ENCODE measurements at regions not wholly inside any gene's neighbourhood (a gene's known extent, or its start where the extent isn't known, plus 50 kb on each side); places are given as distances from the start of the nearest gene placed in this dataset.

DNA sequence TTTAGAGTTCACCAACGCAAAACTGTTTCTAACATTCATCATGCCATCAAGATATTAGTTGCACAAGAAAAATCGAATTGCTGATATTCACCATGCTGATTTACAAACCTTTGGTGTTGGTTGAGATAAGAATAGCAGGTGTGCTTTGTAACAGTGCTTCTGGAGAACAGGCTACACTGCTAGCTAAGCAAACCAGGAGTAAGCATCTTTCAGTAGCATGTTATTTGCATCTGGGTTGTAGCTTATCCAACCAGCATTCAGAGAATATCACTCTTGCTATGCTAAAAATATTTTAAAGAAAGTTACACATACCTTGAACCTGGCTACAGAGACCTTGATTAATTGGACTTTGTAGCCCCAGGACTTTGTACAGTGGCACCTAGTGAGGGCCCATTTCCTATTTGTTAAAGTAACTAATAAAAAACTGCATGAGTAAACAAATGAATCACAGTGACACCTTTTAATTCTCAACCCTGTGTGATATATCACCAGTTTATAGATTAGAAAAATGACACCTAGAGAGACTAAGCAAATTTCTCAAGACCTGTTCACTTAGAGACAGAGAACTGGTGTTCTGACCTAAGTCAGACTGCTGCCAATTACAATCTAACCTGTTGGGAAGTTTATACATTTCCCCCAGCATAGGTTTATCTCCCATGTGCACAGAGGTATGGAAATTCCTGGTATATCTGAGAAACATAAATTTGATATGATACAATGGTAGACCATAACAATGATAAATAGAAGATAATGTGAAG lies 435.5 kb upstream of the TGFBR2 start:
- no peak for DNase-seq

DNA sequence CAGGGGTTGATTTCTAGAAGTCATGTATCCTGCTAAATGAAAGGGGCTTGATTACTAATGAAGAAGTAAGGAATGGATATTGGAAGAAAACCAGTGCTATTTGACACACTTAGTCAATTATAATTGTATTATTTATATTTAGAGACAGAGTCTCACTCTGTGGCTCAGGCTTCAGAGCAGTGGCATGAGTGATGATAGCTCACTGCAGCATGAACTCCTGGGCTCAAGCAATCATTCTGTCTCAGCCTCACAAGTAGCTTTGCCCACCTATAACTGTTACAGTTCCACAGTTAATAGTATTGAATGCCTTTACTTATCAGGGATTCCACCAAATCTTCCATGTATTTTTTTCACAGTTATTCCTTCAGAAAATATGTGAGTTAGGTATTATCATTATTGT lies 432.0 kb upstream of the TGFBR2 start:
- no peak for DNase-seq

DNA sequence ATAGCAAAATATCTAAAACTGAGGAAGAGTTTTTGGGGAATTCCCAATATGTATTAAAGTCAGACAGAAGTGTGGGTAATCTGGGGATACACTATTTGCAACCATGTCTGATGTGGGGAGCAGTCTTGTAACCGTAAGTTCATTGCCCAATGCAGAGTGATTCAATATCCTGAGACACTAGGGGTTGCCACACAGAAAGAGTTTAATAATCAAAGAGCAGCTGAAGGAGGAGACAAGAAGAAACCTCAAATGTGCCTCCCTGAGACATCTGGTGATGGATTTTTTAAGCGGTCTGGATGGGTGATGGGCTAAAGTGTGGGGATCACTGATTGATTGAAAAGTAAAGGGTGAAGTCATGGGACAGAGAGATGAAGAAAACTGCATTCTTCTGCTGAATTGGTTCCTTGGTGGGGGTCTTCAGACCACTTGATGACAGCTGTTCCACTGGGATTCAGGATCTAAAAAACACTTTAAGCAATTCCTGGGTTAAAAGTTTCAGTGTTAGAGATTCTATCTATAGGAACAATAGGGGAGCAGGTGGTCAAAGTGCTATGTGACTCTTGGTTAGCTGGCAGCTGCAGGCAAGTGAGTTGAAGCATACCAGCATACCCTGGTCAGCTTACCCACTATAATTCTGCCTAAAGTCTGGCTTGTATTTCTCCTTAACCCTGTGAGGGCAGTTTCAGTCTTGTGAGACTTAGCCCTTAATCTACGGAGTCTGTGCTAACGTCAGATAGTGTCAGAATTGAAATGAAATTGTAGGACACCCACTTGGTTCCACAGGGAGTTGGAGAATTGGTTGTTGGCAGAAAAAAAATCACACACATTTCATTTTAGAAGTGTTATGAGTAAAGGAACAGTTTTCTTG lies 425.9 kb upstream of the TGFBR2 start:
- DNase-seq: no peak

DNA sequence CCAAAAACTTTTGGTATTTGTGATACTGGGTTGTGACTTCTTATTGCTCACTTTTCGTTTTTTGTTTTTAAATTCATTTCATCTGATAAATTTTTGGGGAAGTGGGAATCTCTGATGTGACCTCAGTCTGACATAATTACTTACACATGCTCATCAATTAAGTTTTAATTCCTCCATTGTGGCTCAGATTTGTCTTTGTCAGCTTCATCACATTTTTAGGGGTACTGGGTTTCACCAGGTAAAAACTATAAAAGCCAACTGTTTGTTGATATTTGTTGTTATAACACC lies 425.3 kb upstream of the TGFBR2 start:
- no peak for DNase-seq

DNA sequence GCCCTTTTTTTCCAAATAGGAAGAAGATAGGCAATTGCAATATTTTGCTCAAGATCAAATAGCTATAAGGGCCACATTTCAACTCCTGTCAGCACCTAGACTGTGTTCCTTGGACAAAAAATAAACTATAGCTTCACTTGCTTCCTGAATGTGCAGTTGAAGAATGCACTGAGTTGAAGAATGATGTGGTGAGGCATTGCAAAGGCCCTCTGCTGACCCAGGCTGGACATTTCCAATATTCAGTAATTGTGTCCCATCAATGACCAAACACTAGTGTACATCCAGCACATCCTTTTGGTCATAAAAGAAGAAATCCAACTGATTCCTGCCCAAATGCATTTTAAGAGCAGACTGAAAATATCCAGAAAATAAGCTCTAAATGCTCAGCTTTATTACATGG lies 424.8 kb upstream of the TGFBR2 start:
- DNase-seq: no peak

DNA sequence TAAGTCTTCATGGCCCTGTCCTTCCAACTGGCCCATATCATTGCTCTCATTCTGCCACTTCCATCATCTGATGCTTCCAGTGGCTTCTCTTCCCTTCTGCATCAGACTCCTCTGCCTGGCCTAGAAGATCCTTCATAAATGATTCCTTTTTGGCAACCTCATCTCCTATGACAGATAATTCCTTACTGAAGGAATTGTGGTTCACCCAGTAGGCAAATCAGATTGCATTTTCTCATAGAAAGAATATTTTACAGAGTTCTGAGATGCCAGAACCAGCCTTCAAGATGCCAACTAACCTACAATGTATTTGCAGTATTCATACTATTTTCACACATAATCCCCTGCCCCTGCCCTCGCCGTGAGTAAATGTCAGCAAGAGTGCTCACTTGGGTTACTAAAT lies 423.0 kb upstream of the TGFBR2 start:
- DNase-seq: no peak

DNA sequence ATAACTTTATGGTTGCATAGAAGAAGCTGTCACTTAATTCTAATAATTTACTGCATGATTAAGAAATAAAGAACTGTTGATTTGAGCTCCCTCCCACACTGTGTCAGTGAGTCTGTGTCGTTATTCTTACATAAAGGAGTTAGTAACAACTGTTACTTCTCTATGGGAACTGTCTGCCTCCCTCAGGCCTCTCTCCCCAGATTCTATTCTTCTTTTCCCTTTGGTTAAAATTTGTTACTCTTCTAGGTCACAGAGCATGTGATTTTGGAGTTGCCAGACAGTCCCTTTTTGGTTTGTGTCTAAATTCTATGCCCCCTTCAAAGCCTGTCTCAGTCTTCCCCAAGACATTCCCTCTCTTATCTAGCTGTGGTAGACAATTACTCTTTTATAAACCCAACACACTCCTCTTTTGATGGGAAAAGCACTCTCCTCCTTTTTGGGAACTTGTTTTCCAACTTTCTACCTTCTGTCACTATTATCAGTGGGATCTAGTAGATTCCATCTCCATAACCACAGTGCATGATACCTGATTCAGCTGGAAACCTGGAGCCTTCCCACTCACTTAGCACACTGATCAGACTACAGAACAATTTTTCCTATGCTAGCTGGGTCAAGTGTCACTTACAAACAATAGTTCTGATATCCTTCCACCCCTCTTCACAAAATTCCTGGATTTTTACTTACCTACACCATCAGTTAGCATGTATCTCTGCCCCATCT lies 422.1 kb upstream of the TGFBR2 start:
- no peak for DNase-seq

DNA sequence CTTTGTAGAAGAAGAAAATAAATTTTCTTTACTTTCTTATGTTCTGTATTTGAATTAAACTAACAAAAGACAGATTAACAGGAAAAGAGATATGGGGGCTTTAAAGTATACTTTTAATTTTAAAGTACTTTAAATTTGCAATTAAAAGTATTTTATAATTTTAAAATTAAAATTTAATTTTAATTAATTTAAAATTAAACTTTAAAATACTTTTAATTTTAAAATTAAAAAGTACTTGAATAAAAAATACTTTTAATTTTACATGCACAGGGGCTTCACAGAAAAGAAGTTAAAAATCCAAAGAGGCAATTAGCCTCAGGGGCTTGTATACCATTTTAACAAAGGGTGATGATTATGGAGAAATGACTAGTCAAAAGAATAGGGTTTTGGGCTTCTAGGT lies 420.5 kb upstream of the TGFBR2 start:
- DNase-seq: no peak

DNA sequence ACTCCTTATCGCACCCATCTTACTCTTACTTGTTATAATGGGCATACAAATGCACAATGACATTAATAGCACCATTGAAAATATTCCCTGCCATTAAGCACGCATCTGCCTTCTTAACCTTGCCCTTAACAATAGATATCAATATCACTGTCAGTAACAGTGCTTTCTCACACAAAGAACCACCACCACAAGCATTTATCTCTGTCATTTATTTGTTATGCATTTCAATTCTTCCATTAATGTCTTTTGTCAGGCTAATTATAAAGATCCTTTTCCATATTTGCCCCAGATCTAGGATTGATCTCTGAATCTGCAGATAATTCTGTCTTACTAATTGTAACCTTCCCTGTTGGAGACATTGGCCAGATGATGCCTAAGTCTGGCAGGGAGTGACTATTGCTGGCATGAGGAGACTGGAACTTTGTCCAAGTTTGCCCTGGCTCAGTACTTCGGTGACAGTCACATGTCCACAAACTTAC lies 419.6 kb upstream of the TGFBR2 start:
- DNase-seq: no peak

DNA sequence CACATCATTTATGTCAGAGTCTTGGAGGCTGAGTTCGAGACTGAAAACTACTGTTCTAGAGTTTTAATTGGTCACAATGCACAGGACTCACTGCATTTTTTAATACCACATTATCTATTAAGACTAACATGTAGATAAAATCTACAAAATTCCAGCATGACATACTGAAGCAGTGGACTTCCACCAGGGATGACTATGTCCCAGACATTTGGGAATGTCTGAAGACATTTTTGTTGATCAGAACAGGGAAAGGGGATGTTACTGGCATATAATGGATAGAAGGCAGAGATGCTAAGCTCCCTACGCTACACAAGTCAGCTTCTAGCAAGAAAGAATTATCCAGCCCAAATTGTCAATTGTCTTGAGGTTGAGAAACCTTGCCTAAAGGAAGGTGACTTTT lies 419.0 kb upstream of the TGFBR2 start:
- DNase-seq: no peak

DNA sequence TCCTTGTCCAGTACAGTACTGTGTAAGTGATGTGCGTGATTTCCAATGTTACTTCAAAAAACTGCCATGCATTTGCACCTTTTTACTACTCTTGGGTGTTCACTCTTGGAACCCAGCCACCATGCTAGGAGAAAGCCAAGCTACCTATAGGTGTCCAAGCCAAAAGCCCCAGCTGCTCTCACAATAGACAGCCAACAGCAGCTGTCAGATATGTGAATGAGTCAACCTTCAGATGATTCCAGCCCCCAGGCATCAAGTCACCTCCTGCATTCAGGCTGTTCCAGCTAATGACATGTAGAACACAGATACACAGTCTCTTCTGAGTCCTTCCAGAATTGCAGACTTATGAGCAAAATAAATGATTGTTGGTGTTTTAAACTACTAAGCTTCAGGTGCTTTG lies 417.7 kb upstream of the TGFBR2 start:
- DNase-seq: no peak

DNA sequence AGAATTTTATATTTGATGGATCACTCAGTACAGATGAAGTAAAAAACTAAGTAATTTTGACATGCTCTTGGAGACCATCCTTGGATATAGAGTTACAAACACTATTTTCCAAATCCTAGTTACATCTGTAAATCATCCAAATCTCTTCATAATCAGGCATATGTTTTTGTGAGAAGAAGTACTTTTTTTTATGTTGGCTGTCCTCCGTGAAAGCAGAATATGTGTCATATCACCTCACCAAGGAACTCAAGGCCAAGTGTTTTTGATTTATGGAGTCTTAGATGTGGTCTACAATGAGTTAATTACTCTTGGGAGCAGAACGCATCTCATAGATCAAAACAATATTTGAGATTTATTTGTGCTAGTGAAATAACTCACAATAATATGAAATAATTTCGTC lies 416.5 kb upstream of the TGFBR2 start:
- DNase-seq: no peak

DNA sequence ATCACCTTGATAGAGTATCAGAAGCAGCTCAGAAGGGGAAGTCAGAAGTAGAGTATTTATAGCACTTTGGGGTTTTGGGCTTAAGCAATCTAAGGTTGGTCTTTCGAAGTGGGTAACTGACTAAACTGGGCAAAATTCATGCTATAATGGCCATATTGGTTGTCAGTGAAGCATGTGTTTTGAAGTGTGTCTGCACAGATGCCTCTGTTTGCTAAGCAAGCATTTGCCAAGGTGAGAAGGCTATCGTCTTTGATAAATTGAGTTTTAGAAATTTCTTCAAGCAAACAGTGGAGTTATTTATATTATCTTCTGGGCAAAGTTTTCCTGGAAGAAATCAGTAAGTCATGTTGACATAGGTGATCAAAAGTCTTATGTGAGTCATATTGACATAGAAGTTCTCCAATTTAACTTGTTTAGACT lies 412.8 kb upstream of the TGFBR2 start:
- no peak for DNase-seq

DNA sequence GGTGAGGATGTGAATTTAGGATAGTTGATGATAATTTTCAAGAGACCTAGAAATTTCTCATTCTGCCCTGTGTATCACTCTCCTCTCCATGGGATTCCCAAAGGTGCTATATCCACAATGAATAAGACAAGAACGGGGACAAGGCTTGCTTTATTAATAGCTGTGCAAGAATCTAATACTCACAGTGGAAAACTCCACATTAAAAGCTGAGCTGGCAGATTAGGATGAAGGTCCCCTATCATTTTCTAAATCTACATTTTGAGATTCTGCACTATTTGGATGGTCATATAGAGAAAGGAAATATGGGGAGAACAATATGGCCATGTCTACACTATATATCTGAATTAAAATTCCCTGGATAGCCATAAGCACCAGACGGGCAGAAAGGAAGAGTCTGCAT lies 411.0 kb upstream of the TGFBR2 start:
- DNase-seq: no peak

DNA sequence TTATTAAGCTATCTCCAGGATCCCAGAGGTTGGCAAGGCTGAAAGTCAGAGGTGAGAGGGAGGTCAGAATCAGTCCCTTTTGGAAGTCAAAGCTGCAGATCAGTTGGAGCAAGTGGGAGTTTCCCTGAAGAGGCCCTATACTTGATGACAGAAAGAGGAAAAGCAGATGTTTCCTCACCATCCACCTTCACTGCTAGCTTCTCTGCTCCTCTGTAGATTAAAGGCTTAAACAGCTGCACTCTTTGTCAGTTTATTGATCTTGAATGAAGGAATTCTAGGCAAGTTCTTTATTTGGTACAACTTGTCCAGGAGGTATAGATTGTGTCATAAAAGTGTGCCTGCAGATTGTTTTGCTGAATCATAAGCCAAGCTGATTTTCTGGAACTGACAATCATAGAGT lies 408.2 kb upstream of the TGFBR2 start:
- no peak for DNase-seq

DNA sequence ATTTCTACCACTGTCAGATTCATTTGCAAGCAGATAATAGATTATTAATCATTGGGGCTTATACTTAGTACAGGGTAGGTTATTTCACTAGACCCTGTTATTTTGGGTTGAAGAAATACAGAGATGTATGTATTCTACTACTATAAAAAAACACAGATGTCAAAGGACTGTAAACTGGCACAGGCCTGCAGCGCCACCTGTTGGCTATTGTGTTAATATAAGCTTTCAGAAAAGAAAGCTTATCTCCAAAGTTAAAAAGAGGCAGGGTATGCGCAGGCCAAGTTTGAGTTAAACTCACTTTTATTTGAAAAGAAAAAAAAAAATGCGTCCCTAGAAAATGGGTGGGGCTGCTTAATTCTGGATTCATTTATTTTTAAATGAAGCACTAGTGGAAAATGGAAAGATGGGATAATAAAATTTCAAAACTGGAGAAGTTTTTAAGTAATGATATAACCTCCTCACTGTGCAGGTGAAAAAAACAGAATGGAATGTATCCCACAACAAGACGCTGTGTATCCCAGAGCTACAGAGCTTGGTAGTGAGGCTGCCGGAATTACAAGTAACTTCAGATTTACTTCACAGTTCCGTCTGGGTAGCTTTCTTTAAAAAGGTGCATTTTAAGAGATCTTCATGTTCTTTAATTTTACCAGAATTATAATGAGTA lies 407.2 kb upstream of the TGFBR2 start:
- peak; percentile 36 for DNase-seq

DNA sequence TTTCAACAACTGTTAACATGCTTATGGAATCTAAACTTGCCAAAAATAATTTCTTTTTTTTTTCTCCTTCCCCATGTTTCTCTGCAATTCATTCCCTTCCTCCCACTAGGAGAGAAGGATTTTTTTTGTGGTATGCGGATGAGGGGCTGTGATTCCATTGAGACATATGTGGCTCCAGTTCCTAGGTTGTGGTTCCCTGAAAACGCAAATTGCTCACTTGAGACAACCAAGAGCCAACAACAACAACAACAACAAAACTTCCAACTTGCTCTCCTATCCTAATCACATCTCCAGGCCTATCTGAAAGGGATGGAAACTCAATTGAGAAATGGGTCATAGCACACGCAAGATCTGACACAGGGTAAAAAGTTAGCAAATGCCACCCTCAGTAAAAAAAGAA lies 406.5 kb upstream of the TGFBR2 start:
- DNase-seq: no peak

DNA sequence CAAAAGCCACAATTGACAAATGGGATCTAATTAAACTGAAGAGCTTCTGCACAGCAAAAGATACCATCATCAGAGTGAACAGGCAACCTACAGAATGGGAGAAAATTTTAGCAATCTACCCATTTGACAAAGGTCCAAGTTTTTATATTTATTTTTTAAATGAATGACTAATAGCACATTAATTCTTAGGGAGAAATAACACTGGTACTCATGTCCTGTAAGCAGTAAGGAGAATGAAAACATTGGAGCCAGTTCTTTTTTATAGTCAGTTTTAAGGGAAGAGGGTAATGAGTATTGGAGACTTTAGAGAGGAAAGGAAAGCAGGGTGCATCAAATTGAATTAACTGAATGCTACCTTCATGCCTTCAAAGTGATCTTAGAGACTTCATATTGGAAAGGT lies 404.7 kb upstream of the TGFBR2 start:
- DNase-seq: no peak

DNA sequence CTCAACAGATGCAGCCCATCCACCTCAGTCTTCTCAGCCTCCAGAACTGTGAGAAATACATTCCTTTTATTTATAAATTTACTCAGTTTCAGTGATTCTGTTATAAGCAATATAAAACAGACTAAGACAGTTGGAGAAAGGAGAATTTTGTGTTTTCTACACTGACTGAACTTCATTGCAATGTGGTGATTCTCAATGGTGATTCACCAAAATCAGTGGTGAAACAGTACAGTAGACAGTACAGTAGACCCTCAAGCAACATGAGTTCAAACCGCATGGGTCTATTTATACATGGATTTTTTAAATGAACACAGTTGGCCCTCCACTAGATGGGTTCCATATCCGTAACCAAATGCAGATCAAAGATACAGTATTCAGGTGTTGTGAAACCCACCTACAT lies 403.1 kb upstream of the TGFBR2 start:
- DNase-seq: no peak

DNA sequence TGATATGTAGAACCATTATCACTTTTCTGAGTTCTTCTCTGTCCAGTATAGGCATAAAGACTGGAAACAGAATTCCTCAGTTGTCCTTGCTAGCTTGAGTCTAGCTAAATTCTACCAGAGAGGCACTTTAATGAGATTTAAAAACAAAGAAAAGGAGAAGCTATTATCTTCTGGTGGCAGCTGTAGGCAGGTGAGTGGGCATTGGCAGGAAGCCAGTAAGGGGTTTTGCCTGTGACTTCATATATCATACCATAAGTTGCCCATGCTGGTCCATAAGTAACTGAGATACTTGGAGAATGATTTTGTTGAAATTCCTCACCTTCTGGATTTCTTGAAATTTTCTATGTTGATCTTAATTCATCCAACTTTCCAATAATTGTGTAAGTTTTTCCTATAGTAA lies 402.3 kb upstream of the TGFBR2 start:
- DNase-seq: no peak

DNA sequence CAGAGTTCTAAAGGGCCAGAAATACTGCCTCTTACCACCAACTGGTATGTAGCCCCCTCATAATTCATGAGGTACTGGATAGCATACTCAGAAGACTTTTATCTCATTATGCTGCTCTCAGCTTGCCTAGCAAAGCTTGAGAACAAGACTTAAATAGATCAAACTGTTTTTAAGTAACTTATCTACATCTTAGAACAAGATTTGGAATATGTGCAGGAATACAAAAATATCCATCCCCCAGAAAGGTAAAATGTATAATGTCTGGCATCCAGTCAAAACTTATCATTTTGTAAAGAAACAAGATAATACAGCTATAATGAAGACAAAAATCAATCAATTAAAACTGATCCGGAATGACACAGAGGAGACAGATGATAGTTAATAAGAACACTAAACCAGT lies 400.4 kb upstream of the TGFBR2 start:
- DNase-seq: no peak

DNA sequence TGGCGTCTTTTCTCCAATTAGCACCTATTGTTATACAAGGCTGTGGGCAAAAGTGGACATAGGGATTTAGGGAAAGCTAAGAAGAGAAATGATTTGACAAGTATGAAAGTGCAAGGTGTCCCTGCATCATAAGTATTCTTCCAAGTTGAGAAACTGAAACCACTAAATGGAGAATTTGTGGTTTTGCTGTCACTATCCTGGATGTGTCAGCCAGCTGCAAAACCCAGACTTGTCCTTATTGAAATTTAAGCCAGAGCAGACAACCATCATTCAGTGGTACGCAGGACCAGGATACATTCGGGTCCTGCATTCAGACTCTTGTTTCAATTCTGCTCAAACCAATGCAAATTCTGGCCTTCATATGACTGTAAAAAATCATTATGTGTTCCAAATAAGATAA lies 384.8 kb upstream of the TGFBR2 start:
- no peak for DNase-seq

DNA sequence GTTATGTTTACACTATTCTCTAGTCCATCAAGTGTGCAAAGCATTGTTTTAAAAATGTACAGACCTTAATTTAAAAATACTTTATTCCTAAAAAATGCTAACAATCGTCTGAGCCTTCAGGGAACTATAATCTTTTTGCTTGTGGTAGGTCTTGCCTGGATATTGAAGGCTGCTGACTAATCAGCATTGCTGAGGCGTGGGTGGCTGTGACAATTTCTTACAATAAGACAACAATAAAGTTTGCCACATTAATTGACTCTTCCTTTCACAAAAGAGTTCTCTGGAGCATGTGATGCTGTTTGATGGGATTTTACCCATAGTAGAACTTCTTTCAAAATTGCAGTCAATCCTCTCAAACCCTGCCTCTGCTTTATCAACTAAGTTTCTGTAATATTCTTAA lies 384.0 kb upstream of the TGFBR2 start:
- DNase-seq: no peak

Measured in central memory CD4-positive, alpha-beta T cell (primary cell).